Hematopoietic multipotent progenitor cell (in vitro differentiated cells): ENCODE measurements at regions not wholly inside any gene's neighbourhood (a gene's known extent, or its start where the extent isn't known, plus 50 kb on each side); places are given as distances from the start of the nearest gene placed in this dataset.

Source experiments
- DNase-seq, 3 donors: peaks; one replicate each; pipeline ENCODE4 v3.0.0-alpha.2; 2011 to 2015; ENCODE audit warnings: low read depth in 2 of 3, low spot score in 2 of 3

DNA sequence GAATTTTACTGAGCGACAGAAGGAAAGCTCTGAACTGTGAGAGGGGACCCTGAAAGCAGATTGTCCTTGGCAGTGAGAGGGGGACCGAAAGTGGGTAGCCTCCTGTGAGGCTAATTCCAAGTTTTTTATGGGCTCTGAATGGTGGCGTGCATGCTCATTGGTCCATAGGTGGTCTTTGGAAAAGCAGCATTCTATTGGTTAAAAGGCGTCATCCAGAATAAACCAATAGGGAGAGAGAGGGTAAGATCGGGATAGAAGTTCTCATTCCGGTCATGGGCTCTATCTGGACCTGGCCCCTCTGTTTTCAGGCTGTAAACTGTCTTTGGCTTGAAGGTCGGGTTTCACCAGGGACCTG lies 539.8 kb upstream of the PCDH9 start:
- no peak for DNase-seq

DNA sequence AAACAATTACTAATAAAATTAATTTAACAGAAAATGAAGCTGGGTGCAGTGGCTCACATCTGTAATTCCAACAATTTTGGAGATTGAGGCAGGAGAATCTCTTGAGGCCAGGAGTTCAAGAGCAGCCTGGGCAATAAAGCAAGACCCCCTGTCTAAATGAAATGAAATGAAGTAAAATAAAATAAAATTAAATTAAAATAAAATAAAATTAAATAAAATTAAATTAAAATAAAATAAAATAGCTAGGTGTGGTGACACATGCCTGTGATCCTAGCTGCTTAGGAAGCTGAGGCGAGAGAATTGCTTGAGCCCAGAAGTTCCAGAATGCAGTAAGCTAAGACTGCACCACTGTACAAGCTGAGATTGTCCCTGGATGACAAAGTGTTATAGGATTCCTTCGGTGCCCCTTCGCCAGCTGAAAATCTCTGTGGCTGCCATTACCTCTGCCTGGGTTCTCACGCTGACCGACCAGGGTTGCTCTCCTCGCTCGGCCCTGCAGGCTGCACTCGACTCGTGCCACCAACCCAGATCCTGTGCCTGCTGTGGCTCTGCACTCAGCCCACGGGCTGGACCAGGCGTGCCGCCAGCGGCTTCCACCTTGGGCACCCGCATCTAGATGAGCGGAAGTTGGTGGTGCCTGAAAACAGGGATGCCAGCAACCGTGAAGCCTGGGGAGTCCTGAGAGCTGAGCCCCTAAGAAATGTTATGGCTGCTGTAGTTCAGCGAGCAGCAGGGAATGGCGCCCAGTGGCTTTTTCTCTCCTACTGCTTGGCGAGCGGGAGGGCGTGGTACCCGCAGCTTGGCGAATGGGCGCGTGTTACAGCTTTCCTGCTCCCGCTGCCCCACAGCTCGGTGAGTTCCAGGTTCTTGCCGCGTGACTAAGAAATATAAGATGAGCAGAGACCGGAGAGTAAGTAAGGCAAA lies 539.2 kb upstream of the PCDH9 start:
- DNase-seq = no peak

GRCh38 chr13:67763984-67764383 lies 533.8 kb upstream of the PCDH9 start:
- DNase-seq = no peak

DNA sequence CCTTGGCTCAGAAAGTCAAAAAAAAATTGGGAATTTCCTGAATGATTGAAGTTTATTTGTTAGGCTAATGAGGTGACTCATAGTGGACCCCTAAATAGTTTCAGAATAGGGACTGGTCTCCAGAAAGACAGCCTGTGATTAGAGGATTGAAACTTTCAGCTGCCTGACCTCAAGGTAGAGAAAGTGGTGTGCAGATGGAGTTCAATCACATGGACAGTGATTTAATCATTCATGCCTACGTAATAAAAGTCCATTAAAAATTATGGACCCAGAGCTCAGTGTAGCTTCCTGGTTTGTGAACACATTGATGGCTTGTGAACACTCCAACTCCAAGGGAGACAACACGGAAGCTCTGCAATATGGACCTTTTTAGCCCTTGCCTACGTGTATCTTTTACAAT lies 533.2 kb upstream of the PCDH9 start:
- no peak for DNase-seq

DNA sequence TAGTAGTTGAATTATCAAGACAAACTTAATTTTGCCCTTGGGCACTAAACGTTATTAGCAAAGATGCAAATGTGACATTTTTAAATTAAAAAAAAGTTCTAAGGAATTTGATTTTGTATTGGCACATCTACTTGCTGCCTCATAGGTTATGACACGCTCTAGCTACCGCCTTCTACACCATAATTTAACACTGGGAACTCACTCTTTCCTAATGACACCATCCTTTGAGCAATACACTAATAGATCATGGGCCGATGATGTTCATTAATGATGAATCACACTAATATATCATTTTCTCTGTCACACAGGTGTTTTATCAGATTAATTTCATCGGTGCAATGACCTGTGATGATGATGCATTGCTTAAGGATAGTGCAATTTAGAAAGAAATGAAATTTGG lies 528.8 kb upstream of the PCDH9 start:
- no peak for DNase-seq

GRCh38 chr13:67754012-67754411 lies 523.9 kb upstream of the PCDH9 start:
- no peak for DNase-seq

DNA sequence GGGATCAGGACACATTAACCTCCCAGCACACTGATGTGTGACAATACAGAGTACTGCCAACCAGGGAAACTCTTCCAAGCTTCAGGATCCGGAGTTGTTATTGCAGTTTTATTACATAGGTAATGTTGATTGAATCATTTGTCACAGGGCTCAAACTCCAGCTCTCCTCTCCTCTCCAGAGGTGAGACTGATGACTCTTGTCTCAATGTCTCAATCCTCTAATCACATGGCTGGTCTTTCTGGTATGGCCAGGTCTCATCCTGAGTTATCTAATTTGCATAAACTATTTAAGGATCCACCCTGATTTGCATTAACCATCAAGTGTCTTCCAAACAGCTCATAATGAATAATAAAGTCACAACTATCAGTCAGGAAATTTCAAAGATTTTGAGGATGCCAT lies 522.6 kb upstream of the PCDH9 start:
- no peak for DNase-seq

GRCh38 chr13:67742478-67742877 lies 512.3 kb upstream of the PCDH9 start:
- DNase-seq = no peak

DNA sequence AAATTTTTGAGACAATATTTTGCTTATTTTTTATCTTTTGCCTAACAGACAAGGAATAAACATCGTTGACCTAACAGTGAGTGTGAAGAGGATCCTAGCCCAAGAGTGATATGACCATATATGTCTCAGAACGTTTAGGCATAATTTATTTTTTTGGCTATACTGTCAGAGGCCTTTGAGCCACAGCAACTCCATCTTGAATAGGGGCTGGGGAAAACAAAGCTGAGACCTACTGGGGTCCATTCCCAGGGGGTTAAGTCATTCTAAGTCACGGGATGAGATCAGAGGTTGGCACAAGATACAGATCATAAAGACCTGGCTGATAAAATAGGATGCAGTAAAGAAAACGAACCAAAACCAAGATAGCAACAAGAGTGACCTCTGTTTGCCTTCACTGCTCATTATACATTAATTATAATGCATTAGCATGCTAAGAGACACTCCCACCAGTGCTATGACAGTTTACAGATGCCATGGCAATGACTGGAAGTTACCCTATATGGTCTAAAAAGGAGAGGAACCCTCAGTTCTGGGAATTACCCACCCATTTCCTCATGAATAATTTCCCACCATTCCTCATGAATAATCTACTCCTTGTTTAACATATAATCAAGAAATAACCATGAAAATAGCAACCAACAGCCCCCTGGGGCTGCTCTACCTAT lies 510.9 kb upstream of the PCDH9 start:
- DNase-seq = no peak

GRCh38 chr13:67736646-67737420 lies 506.7 kb upstream of the PCDH9 start:
- DNase-seq = no peak

DNA sequence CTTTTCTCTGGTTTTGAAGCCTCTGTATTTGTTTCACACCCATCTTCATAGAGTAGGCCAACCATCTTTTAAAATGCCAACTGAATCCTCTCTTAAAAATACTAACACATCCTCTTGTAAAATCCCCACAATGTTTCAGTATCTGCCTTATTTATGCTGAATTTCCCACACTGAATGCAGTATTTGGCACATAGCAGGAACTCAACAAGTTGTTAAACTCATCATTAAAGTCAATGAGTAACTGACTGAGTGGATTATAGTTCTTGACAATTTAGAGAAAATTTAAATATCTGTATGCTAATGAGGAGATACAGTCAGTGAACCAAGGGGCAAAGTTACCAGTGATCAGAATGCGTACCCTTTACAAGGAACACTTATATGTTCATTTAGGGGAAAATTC lies 505.5 kb upstream of the PCDH9 start:
- no peak for DNase-seq

DNA sequence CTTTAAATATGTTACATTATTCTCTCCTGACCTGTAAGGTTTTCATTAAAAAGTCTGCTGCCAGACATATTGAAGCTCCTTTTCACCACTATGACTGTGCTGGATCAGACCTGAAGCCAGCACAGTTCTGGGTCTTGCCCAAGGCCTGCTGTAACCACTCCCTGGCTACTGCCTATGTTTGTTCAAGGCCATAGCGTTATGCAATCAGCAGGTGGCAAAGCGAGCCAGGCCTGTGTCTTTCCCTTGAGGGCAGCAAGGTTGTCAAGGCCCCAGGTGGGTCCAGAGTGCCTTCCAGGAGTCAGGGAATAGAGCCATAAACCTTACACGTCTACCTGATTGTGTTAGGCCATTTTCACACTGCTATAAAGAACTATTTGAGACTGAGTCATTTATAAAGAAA lies 496.8 kb upstream of the PCDH9 start:
- no peak for DNase-seq

DNA sequence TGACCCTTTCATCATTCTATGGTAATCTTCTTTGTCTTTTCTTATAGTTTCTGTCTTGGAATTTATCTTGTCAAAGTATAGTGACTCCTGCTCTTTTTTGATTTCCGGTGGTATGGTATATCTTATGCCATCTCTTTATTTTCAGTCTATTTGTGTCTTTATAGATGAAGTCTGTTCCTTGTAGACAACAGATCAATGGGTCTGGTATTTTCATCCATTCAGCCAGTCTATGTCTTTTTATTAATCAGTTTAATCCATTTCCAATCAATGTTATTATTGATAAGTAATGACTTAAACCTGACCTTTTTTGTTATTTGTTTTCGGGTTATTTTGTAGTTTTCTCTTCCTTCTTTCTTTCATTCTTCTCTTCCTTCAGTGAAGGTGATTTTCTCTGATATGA lies 495.9 kb upstream of the PCDH9 start:
- DNase-seq = no peak

DNA sequence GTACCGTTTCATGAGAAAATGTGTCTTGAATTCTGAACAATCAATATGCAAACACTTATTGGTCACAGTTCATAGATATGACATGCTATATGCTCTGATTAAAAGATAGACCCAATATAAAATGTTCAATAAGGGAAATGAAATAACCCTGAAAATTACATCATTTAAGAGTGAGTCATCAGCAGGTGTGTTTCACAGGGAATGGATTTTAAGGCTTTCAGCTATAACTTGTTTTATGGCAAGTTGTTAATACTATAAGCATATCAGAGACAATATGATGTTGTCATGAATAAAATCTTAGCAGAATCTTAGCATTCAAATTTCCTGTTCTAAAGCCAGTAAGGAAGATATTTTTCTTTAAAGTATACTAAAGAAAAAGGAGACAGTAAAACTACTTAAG lies 483.4 kb upstream of the PCDH9 start:
- no peak for DNase-seq

GRCh38 chr13:67696775-67697174 lies 466.6 kb upstream of the PCDH9 start:
- DNase-seq = no peak

- no peak for DNase-seq
These were observed 434.4 kb upstream of the PCDH9 start for GRCh38 chr13:67664502-67664901.

DNA sequence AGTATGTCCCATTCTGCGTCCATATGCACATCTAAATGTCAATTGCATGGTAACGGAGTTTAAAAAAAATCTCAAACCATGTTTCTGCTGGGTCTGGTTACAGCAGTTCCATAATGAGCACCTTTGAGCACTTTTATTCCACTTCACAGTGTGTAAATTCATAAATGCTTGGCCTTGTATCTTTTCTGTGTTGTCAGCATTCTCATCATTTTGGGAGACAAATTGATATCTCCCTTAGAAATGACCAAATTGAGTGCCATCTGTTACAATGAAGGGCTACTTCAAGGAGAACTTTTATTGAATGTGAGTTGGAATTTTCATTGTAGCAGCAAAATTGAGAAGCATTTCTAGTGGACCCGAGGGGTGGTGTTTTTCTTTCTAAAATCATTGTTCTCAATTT lies 432.9 kb upstream of the PCDH9 start:
- no peak for DNase-seq

GRCh38 chr13:67652887-67653286 lies 422.8 kb upstream of the PCDH9 start:
- no peak for DNase-seq

DNA sequence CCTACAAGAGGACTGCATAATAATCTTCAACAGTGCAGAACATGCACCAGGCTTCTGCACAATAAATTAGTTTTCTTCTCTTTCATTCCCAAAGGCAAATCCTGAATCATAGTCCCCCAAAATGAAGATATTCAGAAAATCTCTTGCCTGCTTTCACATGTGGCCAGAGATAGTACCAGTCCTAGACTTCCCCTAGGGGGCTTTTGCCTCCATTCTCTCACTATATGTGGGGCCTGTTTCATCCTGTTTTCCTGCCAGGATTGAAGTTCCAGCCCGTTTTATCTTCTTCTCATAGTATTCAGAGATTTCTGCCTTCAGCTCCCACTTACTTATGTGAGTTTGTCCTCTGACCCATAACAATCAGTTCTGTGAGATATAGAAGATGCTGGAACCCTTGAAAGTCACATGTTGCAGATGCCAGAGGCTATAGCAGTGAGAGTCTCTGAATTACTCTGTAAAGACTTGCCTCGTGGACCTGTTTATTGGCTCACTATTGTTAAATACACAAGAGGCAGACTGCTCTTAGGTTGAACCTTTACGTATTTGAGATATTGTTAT lies 421.9 kb upstream of the PCDH9 start:
- DNase-seq = no peak

- no peak for DNase-seq
These were observed 420.3 kb upstream of the PCDH9 start for GRCh38 chr13:67650471-67650870.

DNA sequence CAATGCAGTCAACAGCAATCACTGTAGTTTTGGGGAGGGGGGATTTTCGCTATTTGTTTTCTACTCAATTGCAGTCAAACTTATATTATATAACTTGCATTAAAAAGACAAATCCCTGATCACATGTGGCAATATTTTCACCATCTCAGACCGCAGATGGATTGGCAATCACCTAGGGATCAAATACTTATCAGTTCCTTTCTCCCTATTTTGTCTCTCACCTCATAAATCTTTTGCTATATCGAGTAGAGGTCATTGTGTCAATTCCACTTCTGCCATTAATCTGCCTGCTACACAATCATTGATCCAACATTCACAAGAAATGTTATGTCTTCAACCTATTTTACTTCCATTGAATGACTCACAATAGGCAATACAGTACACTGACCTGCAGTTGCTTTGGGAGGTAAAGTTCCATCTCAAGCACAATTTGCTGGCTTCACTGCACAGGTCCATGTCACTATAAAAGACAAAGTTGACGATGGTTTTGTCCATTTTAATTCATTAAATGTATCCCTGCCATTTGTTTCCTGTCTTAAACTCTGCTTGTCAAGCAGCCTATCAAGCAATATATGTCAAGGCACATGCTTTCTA lies 415.8 kb upstream of the PCDH9 start:
- no peak for DNase-seq
